ENCODE measurements at regions not wholly inside any gene's neighbourhood (a gene's known extent, or its start where the extent isn't known, plus 50 kb on each side); places are given as distances from the start of the nearest gene placed in this dataset.
"Not testable (repeated sequence)": the region's sequence is repeated elsewhere in the genome, so short reads cannot be mapped to it uniquely, and the experiment has no call there.

DNA sequence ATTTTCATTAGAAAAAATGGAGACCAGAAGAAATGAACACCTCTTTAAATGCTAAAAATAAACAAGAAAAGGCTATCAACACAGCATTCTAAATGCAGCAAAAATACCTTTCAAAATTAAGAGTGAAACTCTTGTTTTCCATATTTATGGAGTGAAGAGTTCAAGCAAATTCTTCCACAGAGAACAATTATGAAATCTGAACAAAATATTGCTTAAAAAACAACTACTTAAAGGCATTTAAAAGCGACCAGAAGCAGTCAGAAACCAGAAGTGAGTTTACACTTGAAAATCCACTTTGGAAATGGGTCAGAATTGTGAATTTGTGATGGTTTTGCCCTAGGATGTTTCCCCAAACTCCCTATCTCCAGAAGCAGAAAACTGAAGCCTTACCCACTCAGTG, 60.9 kb upstream of the KCNH1 start:
- intact Hi-C loops (cut with micrococcal nuclease) = no loop called here
- DNase-seq = no peak

DNA sequence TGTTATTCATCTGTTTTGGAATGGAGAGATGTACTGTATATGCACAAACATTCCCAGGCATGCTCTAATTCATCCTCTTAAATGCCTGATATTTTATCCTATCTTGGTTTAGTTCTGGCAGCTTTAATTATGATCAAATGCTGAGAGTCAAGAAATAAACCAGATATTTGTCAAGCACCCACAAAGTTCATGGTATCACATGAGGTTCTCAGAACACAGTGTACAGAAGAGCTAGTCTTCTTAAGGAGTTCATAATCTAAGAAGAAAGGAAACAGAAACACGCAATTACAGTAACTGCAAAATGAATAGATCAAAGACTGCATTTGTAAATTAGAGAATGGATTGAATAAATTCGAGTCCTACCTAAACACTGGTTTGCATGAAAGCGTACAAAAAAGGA, 58.3 kb upstream of the KCNH1 start:
- Mint-ChIP-seq H3K9me3 (no peaks in the 10 kb centered on the region), H3K4me1 (ENCODE audit: low read depth) (no peaks in the 10 kb centered on the region), H3K36me3 (ENCODE audit: low read depth) (no peaks in the 10 kb centered on the region), H3K27me3 (no peaks in the 10 kb centered on the region), H3K27ac (no peak overlapping the region), H3K4me3 (no peak overlapping the region)
- ChIA-PET CTCF (no interaction called here), POLR2A (no interaction called here)
- no peak for ATAC-seq
- DNase-seq = no peak
- TF ChIP-seq, protein P1, sequence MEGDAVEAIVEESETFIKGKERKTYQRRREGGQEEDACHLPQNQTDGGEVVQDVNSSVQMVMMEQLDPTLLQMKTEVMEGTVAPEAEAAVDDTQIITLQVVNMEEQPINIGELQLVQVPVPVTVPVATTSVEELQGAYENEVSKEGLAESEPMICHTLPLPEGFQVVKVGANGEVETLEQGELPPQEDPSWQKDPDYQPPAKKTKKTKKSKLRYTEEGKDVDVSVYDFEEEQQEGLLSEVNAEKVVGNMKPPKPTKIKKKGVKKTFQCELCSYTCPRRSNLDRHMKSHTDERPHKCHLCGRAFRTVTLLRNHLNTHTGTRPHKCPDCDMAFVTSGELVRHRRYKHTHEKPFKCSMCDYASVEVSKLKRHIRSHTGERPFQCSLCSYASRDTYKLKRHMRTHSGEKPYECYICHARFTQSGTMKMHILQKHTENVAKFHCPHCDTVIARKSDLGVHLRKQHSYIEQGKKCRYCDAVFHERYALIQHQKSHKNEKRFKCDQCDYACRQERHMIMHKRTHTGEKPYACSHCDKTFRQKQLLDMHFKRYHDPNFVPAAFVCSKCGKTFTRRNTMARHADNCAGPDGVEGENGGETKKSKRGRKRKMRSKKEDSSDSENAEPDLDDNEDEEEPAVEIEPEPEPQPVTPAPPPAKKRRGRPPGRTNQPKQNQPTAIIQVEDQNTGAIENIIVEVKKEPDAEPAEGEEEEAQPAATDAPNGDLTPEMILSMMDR (IDR thresholded peaks at IDR 0.05) = no peak
- intact Hi-C loops (cut with micrococcal nuclease) = no loop called here

More for the DNA sequence above, 60.9 kb upstream of the KCNH1 start:
- no peaks in the 10 kb centered on the region for H3K4me1 Mint-ChIP-seq (ENCODE audit: low read depth)
- ATAC-seq = no peak
- H3K27ac Mint-ChIP-seq = no peak overlapping the region
- no peaks in the 10 kb centered on the region for H3K27me3 Mint-ChIP-seq
- no peaks in the 10 kb centered on the region for H3K36me3 Mint-ChIP-seq (ENCODE audit: low read depth)
- peaks cover 2% of the 10 kb centered on the region for H3K9me3 Mint-ChIP-seq
- TF ChIP-seq, protein P1 (IDR thresholded peaks at IDR 0.05) = no peak
- POLR2A ChIA-PET = no interaction called here
- CTCF ChIA-PET = no interaction called here
- no peak overlapping the region for H3K4me3 Mint-ChIP-seq

DNA sequence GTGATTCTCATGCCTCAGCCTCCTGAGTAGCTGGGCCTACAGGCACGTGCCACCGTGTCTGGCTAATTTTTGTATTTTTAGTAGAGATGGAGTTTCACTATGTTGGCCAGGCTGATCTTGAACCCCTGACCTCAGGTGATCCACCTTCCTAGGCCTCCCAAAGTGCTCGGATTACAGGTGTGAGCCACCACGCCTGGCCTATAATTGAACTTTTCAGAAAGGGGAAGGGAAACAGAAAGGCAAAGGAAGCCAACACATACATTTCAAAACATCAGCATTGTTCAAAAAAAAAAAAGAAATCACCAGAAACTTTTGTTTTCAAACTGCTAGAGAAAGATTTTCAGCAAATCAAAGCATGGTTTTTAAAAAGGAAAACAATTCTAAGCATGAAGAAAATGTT, 54.8 kb upstream of the KCNH1 start:
- H3K27me3 Mint-ChIP-seq; H3K4me1 Mint-ChIP-seq (ENCODE audit: low read depth); CTCF ChIA-PET; H3K9me3 Mint-ChIP-seq; intact Hi-C loops (cut with micrococcal nuclease); ATAC-seq; H3K36me3 Mint-ChIP-seq (ENCODE audit: low read depth); DNase-seq; H3K27ac Mint-ChIP-seq; H3K4me3 Mint-ChIP-seq: not testable (repeated sequence)
- POLR2A ChIA-PET = interaction anchor here (0.7 kb wide), 1 partner anchor 12 kb away, joined by 3 read pairs; no protein-coding TSS in a partner anchor

DNA sequence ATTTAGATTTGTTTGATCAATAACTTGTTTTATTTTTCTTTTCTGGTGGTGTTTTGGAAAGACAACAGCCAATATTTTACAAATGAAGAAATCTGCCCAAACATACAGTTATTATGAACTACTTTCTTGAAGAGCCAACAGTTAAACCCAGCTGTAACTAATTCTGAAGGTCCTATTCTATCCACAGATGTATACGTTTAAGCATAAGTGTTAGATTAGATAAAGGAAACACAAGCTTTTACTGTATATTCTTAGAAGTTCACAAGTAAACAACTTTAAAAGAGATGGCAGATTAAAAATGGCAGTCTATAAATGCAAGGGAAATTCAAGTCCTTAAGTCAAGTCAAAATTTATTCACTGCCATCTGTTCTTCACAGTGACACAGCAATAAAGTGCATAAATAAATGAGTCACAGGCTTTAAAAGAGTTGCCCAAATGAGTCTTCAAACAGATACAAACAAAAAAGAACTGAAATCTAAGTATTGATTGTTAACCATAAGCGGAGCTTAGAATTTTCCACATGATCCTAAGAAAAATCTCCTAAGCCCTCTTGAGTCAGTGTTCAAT, 49.9 kb upstream of the KCNH1 start:
- DNase-seq = no peak
- H3K27me3 Mint-ChIP-seq = peaks cover 3% of the 10 kb centered on the region
- no peak for ATAC-seq
- TF ChIP-seq, protein P1 (IDR thresholded peaks at IDR 0.05) = no peak
- no peak overlapping the region for H3K4me3 Mint-ChIP-seq
- no peaks in the 10 kb centered on the region for H3K36me3 Mint-ChIP-seq (ENCODE audit: low read depth)
- H3K27ac Mint-ChIP-seq = no peak overlapping the region
- POLR2A ChIA-PET = no interaction called here
- H3K9me3 Mint-ChIP-seq = no peaks in the 10 kb centered on the region
- H3K4me1 Mint-ChIP-seq (ENCODE audit: low read depth) = no peaks in the 10 kb centered on the region
- CTCF ChIA-PET = interaction anchor here (0.7 to 1.8 kb wide), 2 partner anchors 50 to 140 kb away, joined by 3 to 4 read pairs; partner anchors contain the start of gene KCNH1
- intact Hi-C loops (cut with micrococcal nuclease) = no loop called here

Measured in activated CD8-positive, alpha-beta T cell treated with anti-CD3 and anti-CD28 coated beads for 36 hours (primary cell).